GM23338 (cell line): ENCODE measurements at regions not wholly inside any gene's neighbourhood (a gene's known extent, or its start where the extent isn't known, plus 50 kb on each side); places are given as distances from the start of the nearest gene placed in this dataset.

Source experiments
- ATAC-seq: fragments of 200-7000 bp; cut with Tn5 transposase; 3 replicates; pipeline ENCODE4 v1.9.1; 2020
- DNase-seq: peaks from one replicate; pipeline ENCODE4 v3.0.0-alpha.2; 2015; ENCODE audit warnings: low spot score
- H2AFZ ChIP-seq: fragments of 200-600 bp; sonication (generic); 2 replicates; pipeline ENCODE4 v1.8.0; 2016; ENCODE audit warnings: antibody characterized with exemption, mild to moderate bottlenecking, moderate library complexity
- H3F3A ChIP-seq: fragments of 200-600 bp; sonication (generic); replicated peaks from 2 replicates; pipeline ENCODE4 v1.8.0; 2017; ENCODE audit warnings: antibody characterized with exemption, mixed run types, low read depth
- H3K27ac ChIP-seq: fragments of 200-600 bp; sonication (generic); 2 replicates; pipeline ENCODE4 v1.6.1; 2016; ENCODE audit warnings: low read depth
- H3K27me3 ChIP-seq: fragments of 200-600 bp; sonication (generic); 2 replicates; pipeline ENCODE4 v1.8.0; 2016; ENCODE audit warnings: mild to moderate bottlenecking, mixed run types, moderate library complexity; ENCODE audit not compliant: insufficient read depth
- H3K36me3 ChIP-seq: fragments of 200-600 bp; sonication (generic); 2 replicates; pipeline ENCODE4 v1.8.0; 2016; ENCODE audit warnings: mild to moderate bottlenecking; ENCODE audit not compliant: insufficient read depth
- H3K4me1 ChIP-seq: fragments of 200-600 bp; sonication (generic); 2 replicates; pipeline ENCODE4 v1.8.0; 2016; ENCODE audit warnings: mild to moderate bottlenecking, moderate library complexity; ENCODE audit not compliant: insufficient read depth
- H3K4me2 ChIP-seq: fragments of 200-600 bp; sonication (generic); 2 replicates; pipeline ENCODE4 v1.7.1; 2017; ENCODE audit warnings: mixed run types
- H3K4me3 ChIP-seq: fragments of 200-600 bp; sonication (generic); 2 replicates; pipeline ENCODE4 v1.6.1; 2016; ENCODE audit warnings: mixed run types
- H3K79me2 ChIP-seq: fragments of 200-600 bp; sonication (generic); replicated peaks from 2 replicates; pipeline ENCODE4 v1.8.0; 2017; ENCODE audit warnings: mild to moderate bottlenecking; ENCODE audit not compliant: insufficient read depth
- H3K9me2 ChIP-seq: fragments of 200-600 bp; sonication (generic); 2 replicates; pipeline ENCODE4 v1.8.0; 2017; ENCODE audit not compliant: insufficient read depth
- H4K20me1 ChIP-seq: fragments of 200-600 bp; sonication (generic); replicated peaks from 2 replicates; pipeline ENCODE4 v1.8.0; 2017; ENCODE audit warnings: mild to moderate bottlenecking; ENCODE audit not compliant: insufficient read depth
- H3K27ac Mint-ChIP-seq: 2 replicates; pipeline ENCODE4 v1.8.0; 2020; ENCODE audit warnings: inconsistent platforms, mild to moderate bottlenecking, moderate library complexity, mixed read lengths
- H3K27me3 Mint-ChIP-seq: 3 replicates; pipeline ENCODE4 v1.8.0; 2022; ENCODE audit warnings: low read depth, mild to moderate bottlenecking, moderate library complexity, mixed read lengths, inconsistent platforms; ENCODE audit not compliant: insufficient read depth, poor library complexity
- H3K36me3 Mint-ChIP-seq: 3 replicates; pipeline ENCODE4 v1.8.0; 2021; ENCODE audit warnings: low read depth, mild to moderate bottlenecking, inconsistent platforms, moderate library complexity, mixed read lengths
- H3K4me1 Mint-ChIP-seq: 3 replicates; pipeline ENCODE4 v1.8.0; 2020; ENCODE audit warnings: mild to moderate bottlenecking, inconsistent platforms, mixed read lengths
- H3K4me3 Mint-ChIP-seq: 3 replicates; pipeline ENCODE4 v1.8.0; 2021; ENCODE audit warnings: moderate library complexity, mild to moderate bottlenecking, inconsistent platforms, mixed read lengths
- H3K9me3 Mint-ChIP-seq: 3 replicates; pipeline ENCODE4 v1.8.0; 2020; ENCODE audit warnings: moderate library complexity, mild to moderate bottlenecking, inconsistent platforms, mixed read lengths
- EZH2 ChIP-seq: fragments of 200-600 bp; sonication (generic); IDR thresholded peaks from one replicate; pipeline ENCODE4 v1.8.0; 2017; ENCODE audit warnings: antibody characterized with exemption, mild to moderate bottlenecking, low read depth; ENCODE audit not compliant: unreplicated experiment
- JUNB ChIP-seq: IDR thresholded peaks from one replicate; pipeline ENCODE4 v1.6.1; 2016; ENCODE audit warnings: antibody characterized with exemption; ENCODE audit not compliant: unreplicated experiment
- NANOG ChIP-seq: IDR thresholded peaks from 2 replicates; pipeline ENCODE4 v1.6.1; 2016; ENCODE audit warnings: antibody characterized with exemption, borderline replicate concordance
- STAT1 ChIP-seq: IDR thresholded peaks from one replicate; pipeline ENCODE4 v1.6.1; 2016; ENCODE audit warnings: antibody characterized with exemption; ENCODE audit not compliant: unreplicated experiment
- ZNF114 ChIP-seq: fragments of 250-450 bp; sonication (Bioruptor Pico); IDR thresholded peaks from 2 replicates; pipeline ENCODE4 v1.5.0; 2020; ENCODE audit warnings: mild to moderate bottlenecking, moderate library complexity
- ZNF331 ChIP-seq: fragments of 250-450 bp; sonication (Bioruptor Pico); IDR thresholded peaks from 2 replicates; pipeline ENCODE4 v1.5.0; 2020; ENCODE audit warnings: low read depth, mild to moderate bottlenecking, moderate library complexity
- TF ChIP-seq, protein P1 (sequence below), 2 experiments: fragments of 200-600 bp in 1 of 2; sonication (generic) in 1 of 2; conservative IDR thresholded peaks; 2 replicates each; pipeline versions ENCODE4 v1.5.1 to v1.6.1; 2016 to 2017; ENCODE audit warnings: antibody characterized with exemption in 2 of 2, low read depth in 2 of 2, mild to moderate bottlenecking in 2 of 2, moderate library complexity in 1 of 2
- TF ChIP-seq, protein P2 (sequence below): IDR thresholded peaks from 2 replicates; pipeline ENCODE4 v1.6.1; 2016; ENCODE audit warnings: antibody characterized with exemption
- TF ChIP-seq, protein P3 (sequence below): fragments of 250-450 bp; sonication (Bioruptor Pico); IDR thresholded peaks from 2 replicates; pipeline ENCODE4 v1.5.0; 2020; ENCODE audit warnings: mild to moderate bottlenecking, moderate library complexity

DNA sequence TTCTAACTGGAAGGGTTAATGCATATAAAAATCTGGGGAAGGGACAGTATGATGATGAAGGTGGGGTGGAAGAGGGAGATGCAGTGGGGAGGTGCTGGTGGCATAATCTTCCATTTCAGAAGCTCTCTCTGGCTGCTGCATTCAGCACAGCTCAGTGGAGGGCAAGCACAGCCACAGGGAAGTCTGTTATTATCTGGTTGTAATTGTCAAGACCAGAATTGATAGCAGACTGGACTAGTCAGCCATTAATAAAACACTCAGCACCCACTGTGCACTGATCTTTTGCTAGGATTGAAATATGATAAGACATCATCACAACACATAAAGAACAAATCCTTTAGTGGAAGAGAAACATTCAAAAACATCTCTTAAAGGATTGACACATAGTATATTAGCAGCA, 414.2 kb upstream of the LCORL start:
- H3K4me3 ChIP-seq = no peak overlapping the region
- Mint-ChIP-seq H3K9me3 (no peaks in the 10 kb centered on the region), H3K36me3 (no peaks in the 10 kb centered on the region), H3K4me3 (no peak overlapping the region), H3K27me3 (no peaks in the 10 kb centered on the region), H3K4me1 (peaks cover 6% of the 10 kb centered on the region), H3K27ac (no peak overlapping the region)
- H3K79me2 ChIP-seq = no peaks in the 10 kb centered on the region
- H4K20me1 ChIP-seq = no peaks in the 10 kb centered on the region
- ATAC-seq = no peak
- peaks cover 5% of the 10 kb centered on the region; the same call in 1 of the 2 replicates for H3K9me2 ChIP-seq
- no peaks in the 10 kb centered on the region for H3F3A ChIP-seq
- H2AFZ ChIP-seq = no peak overlapping the region
- DNase-seq = no peak
- H3K4me2 ChIP-seq = no peak overlapping the region
- no peaks in the 10 kb centered on the region for H3K4me1 ChIP-seq
- no peaks in the 10 kb centered on the region for H3K36me3 ChIP-seq
- H3K27me3 ChIP-seq = no peaks in the 10 kb centered on the region
- no peak overlapping the region for H3K27ac ChIP-seq
- TF ChIP-seq STAT1 = no peak
- no peak for TF ChIP-seq JUNB
- TF ChIP-seq, protein P1, sequence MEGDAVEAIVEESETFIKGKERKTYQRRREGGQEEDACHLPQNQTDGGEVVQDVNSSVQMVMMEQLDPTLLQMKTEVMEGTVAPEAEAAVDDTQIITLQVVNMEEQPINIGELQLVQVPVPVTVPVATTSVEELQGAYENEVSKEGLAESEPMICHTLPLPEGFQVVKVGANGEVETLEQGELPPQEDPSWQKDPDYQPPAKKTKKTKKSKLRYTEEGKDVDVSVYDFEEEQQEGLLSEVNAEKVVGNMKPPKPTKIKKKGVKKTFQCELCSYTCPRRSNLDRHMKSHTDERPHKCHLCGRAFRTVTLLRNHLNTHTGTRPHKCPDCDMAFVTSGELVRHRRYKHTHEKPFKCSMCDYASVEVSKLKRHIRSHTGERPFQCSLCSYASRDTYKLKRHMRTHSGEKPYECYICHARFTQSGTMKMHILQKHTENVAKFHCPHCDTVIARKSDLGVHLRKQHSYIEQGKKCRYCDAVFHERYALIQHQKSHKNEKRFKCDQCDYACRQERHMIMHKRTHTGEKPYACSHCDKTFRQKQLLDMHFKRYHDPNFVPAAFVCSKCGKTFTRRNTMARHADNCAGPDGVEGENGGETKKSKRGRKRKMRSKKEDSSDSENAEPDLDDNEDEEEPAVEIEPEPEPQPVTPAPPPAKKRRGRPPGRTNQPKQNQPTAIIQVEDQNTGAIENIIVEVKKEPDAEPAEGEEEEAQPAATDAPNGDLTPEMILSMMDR (conservative IDR thresholded peaks at IDR 0.05; ENCODE audit: low read depth in 2 of 2) = no peak
- TF ChIP-seq, protein P2, sequence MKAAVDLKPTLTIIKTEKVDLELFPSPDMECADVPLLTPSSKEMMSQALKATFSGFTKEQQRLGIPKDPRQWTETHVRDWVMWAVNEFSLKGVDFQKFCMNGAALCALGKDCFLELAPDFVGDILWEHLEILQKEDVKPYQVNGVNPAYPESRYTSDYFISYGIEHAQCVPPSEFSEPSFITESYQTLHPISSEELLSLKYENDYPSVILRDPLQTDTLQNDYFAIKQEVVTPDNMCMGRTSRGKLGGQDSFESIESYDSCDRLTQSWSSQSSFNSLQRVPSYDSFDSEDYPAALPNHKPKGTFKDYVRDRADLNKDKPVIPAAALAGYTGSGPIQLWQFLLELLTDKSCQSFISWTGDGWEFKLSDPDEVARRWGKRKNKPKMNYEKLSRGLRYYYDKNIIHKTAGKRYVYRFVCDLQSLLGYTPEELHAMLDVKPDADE = no peak
- no peak for TF ChIP-seq EZH2

DNA sequence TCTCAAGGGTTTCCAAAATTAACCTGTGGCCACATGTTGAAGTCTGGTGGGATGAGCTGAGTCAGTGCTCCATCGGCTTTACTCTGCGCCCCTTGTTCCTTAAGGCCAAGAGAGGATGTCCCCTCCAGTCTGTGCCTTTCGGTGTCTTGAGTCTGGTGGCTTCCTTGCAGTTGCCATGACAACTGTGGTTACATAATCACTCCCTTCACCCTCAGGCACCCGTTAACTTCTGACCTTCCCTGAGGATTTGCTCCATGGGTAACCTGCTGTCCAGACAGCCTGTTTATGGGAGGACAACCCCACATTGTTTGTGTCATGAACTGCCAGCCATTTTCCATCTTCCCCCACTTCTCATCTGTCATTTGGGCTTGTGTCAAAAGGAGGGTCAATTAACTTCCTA, 401.1 kb upstream of the LCORL start:
- Mint-ChIP-seq H3K27me3 (no peaks in the 10 kb centered on the region), H3K4me3 (no peak overlapping the region), H3K27ac (no peak overlapping the region), H3K9me3 (no peaks in the 10 kb centered on the region), H3K36me3 (no peaks in the 10 kb centered on the region), H3K4me1 (no peaks in the 10 kb centered on the region)
- Histone ChIP-seq H2AFZ (no peak overlapping the region), H3K9me2 (peaks cover 3% of the 10 kb centered on the region; the same call in 1 of the 2 replicates), H3K27me3 (no peaks in the 10 kb centered on the region), H3F3A (no peaks in the 10 kb centered on the region), H4K20me1 (no peaks in the 10 kb centered on the region), H3K4me1 (no peaks in the 10 kb centered on the region), H3K79me2 (no peaks in the 10 kb centered on the region), H3K27ac (no peak overlapping the region), H3K36me3 (no peaks in the 10 kb centered on the region), H3K4me3 (no peak overlapping the region), H3K4me2 (no peak overlapping the region)
- ATAC-seq = no peak
- TF ChIP-seq, protein P3, sequence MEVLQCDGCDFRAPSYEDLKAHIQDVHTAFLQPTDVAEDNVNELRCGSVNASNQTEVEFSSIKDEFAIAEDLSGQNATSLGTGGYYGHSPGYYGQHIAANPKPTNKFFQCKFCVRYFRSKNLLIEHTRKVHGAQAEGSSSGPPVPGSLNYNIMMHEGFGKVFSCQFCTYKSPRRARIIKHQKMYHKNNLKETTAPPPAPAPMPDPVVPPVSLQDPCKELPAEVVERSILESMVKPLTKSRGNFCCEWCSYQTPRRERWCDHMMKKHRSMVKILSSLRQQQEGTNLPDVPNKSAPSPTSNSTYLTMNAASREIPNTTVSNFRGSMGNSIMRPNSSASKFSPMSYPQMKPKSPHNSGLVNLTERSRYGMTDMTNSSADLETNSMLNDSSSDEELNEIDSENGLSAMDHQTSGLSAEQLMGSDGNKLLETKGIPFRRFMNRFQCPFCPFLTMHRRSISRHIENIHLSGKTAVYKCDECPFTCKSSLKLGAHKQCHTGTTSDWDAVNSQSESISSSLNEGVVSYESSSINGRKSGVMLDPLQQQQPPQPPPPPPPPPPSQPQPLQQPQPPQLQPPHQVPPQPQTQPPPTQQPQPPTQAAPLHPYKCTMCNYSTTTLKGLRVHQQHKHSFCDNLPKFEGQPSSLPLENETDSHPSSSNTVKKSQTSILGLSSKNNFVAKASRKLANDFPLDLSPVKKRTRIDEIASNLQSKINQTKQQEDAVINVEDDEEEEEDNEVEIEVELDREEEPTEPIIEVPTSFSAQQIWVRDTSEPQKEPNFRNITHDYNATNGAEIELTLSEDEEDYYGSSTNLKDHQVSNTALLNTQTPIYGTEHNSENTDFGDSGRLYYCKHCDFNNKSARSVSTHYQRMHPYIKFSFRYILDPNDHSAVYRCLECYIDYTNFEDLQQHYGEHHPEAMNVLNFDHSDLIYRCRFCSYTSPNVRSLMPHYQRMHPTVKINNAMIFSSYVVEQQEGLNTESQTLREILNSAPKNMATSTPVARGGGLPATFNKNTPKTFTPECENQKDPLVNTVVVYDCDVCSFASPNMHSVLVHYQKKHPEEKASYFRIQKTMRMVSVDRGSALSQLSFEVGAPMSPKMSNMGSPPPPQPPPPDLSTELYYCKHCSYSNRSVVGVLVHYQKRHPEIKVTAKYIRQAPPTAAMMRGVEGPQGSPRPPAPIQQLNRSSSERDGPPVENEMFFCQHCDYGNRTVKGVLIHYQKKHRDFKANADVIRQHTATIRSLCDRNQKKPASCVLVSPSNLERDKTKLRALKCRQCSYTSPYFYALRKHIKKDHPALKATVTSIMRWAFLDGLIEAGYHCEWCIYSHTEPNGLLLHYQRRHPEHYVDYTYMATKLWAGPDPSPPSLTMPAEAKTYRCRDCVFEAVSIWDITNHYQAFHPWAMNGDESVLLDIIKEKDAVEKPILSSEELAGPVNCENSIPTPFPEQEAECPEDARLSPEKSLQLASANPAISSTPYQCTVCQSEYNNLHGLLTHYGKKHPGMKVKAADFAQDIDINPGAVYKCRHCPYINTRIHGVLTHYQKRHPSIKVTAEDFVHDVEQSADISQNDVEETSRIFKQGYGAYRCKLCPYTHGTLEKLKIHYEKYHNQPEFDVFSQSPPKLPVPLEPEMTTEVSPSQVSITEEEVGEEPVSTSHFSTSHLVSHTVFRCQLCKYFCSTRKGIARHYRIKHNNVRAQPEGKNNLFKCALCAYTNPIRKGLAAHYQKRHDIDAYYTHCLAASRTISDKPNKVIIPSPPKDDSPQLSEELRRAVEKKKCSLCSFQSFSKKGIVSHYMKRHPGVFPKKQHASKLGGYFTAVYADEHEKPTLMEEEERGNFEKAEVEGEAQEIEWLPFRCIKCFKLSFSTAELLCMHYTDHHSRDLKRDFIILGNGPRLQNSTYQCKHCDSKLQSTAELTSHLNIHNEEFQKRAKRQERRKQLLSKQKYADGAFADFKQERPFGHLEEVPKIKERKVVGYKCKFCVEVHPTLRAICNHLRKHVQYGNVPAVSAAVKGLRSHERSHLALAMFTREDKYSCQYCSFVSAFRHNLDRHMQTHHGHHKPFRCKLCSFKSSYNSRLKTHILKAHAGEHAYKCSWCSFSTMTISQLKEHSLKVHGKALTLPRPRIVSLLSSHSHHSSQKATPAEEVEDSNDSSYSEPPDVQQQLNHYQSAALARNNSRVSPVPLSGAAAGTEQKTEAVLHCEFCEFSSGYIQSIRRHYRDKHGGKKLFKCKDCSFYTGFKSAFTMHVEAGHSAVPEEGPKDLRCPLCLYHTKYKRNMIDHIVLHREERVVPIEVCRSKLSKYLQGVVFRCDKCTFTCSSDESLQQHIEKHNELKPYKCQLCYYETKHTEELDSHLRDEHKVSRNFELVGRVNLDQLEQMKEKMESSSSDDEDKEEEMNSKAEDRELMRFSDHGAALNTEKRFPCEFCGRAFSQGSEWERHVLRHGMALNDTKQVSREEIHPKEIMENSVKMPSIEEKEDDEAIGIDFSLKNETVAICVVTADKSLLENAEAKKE = no peak
- no peak for TF ChIP-seq ZNF331 (CRISPR knock-in tag)
- TF ChIP-seq STAT1 = no peak
- no peak for TF ChIP-seq NANOG
- TF ChIP-seq JUNB = no peak
- no peak for TF ChIP-seq ZNF114 (CRISPR knock-in tag)
- no peak for DNase-seq
